ENCODE measurements at regions not wholly inside any gene's neighbourhood (a gene's known extent, or its start where the extent isn't known, plus 50 kb on each side); places are given as distances from the start of the nearest gene placed in this dataset.
"Not testable (repeated sequence)": the region's sequence is repeated elsewhere in the genome, so short reads cannot be mapped to it uniquely, and the experiment has no call there.

- DNase-seq: no peak
These were observed 139.5 kb upstream of the LRATD1 start for GRCh38 chr2:14492920-14493503.

GRCh38 chr2:14494759-14495158 lies 137.8 kb upstream of the LRATD1 start:
- no peak for DNase-seq

- no peak for DNase-seq
These were observed 131.5 kb upstream of the LRATD1 start for GRCh38 chr2:14501061-14501460.

GRCh38 chr2:14506955-14507354 lies 125.6 kb upstream of the LRATD1 start:
- DNase-seq: not testable (repeated sequence)

- DNase-seq: no peak
These were observed 121.0 kb upstream of the LRATD1 start for GRCh38 chr2:14511541-14511940.

- DNase-seq: no peak
These were observed 118.6 kb upstream of the LRATD1 start for GRCh38 chr2:14513903-14514302.

- DNase-seq: no peak
These were observed 115.7 kb upstream of the LRATD1 start for GRCh38 chr2:14516844-14517243.

- no peak for DNase-seq
These were observed 114.8 kb upstream of the LRATD1 start for GRCh38 chr2:14517731-14518130.

- no peak for DNase-seq
These were observed 112.1 kb upstream of the LRATD1 start for GRCh38 chr2:14520385-14520945.

- DNase-seq: no peak
These were observed 108.3 kb upstream of the LRATD1 start for GRCh38 chr2:14524041-14524802.

- DNase-seq: no peak
These were observed 107.8 kb upstream of the LRATD1 start for GRCh38 chr2:14524803-14525080.

GRCh38 chr2:14530506-14530905 lies 102.0 kb upstream of the LRATD1 start:
- no peak for DNase-seq

- DNase-seq: no peak
These were observed 99.3 kb upstream of the LRATD1 start for GRCh38 chr2:14533131-14533757.

GRCh38 chr2:14535156-14535555 lies 97.4 kb upstream of the LRATD1 start:
- DNase-seq: no peak

- DNase-seq: no peak
These were observed 95.5 kb upstream of the LRATD1 start for GRCh38 chr2:14536976-14537375.

GRCh38 chr2:14540015-14540414 lies 92.5 kb upstream of the LRATD1 start:
- no peak for DNase-seq

- no peak for DNase-seq
These were observed 89.2 kb upstream of the LRATD1 start for GRCh38 chr2:14543284-14543683.

GRCh38 chr2:14544247-14544646 lies 88.3 kb upstream of the LRATD1 start:
- no peak for DNase-seq

GRCh38 chr2:14547830-14548229 lies 84.7 kb upstream of the LRATD1 start:
- no peak for DNase-seq

GRCh38 chr2:14550658-14551057 lies 81.9 kb upstream of the LRATD1 start:
- DNase-seq: no peak

GRCh38 chr2:14551069-14551468 lies 81.4 kb upstream of the LRATD1 start:
- no peak for DNase-seq

GRCh38 chr2:14552286-14552685 lies 80.2 kb upstream of the LRATD1 start:
- DNase-seq: no peak

- no peak for DNase-seq
These were observed 79.7 kb upstream of the LRATD1 start for GRCh38 chr2:14552818-14553217.

- no peak for DNase-seq
These were observed 77.5 kb upstream of the LRATD1 start for GRCh38 chr2:14554849-14555545.
